ENCODE measurements at regions not wholly inside any gene's neighbourhood (a gene's known extent, or its start where the extent isn't known, plus 50 kb on each side); places are given as distances from the start of the nearest gene placed in this dataset.
A peak's percentile ranks its signal among the peaks of the same experiment; 100 is the strongest.

DNA sequence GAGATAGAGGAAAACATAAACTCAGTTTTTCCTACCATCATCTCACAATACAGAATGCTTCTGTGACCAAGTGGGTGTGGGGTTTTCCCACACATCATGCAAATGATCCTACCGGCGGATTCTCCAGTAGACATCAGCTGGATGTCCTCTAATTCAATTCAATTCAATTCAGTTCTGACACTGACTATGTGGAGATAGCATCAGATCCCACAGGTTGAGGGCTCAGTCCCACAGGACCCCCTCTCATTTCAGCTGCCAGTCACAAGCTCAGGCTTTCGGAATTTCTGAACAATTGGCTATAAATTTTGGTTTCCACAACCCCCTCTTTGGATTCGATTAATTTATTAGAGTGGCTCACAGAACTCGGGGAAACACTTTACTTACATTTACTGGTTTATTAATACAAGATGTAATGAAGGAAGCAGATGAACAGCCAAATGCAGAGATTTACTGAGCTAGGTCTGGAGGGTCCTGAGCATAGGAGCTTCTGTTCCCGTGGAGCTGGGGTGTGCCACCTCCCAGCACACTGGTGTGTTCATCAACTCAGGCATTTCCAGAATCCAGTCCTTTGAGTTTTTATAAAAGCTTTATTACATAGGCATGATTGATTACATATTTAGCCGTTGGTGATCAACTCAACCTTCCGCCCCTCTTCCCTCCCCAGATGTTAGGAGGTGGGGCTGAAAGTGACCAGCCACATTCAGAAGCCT lies 350.1 kb downstream of the MYCN start:
- DNase-seq = no peak

DNA sequence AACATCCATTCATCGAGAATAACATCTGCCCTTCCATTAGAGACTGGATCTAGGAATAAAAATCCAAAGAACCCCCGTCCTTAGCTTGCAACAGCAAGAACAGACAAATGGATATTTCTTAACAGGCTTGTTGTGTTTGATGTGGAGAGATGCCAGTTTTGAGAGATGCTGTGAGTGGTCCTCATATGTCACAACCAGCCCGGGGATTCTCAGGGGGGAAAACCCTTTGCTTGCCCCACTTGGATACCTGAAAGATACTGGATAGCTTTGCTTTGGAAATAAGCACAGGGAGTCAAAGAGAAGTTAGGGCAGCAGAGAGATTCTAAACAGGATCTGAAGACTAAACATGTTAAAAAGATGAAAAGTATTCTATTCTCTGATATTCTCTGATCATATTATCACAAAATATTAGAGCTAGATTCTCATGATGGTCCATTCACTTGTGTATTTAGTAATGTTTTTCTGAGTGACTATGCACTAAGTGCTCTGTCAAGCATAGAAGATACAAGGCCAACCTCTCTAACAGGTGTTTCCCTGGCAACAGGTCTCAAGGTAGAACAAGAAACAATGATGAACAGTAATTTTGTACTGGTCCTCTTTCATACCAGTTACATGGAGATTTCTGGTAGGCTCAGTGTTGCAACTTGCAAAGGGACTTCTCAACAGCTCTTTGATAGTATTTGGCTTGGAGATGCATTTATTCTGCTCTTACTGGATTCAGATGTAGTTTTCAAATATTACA lies 348.2 kb downstream of the MYCN start:
- no peak for DNase-seq

DNA sequence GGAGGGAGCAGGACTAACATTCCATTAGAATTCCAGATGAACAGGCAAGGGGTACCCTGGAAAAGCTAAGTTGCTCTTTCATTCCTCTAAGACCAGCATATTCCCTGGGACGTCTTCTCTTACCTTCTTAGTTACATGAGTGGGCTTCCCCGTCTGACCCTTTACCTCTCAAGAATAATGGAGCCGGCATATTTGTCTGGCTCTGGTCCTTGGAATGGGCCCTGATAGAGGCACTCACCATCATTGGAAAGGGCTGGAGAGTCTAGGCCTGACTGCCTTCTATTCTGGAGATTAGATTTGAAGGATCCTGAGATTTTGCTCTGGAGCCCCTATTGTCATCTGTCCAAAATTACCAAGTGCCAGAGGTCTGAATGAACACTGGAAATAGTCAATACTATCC lies 347.5 kb downstream of the MYCN start:
- DNase-seq = no peak

DNA sequence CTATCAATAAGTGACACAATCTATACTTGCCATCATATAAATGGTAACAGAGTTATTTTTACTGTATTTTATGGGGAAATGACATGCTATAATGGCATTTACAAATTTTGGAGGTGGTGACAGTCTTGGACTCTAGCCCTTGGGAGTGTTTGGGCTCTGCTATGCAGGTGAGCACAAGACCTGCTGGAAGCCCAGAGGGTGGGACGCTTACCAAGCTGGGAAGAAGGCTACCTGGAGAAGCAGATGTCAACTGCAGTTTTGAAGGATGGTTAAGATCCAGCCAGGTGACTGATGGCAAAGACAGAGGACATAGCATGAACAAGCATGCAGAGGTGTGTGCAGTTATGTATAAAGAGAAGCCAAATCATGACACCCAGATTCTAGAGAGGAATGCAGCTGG lies 346.9 kb downstream of the MYCN start:
- no peak for DNase-seq

GRCh38 chr2:16285813-16286510 lies 345.6 kb downstream of the MYCN start:
- no peak for DNase-seq

DNA sequence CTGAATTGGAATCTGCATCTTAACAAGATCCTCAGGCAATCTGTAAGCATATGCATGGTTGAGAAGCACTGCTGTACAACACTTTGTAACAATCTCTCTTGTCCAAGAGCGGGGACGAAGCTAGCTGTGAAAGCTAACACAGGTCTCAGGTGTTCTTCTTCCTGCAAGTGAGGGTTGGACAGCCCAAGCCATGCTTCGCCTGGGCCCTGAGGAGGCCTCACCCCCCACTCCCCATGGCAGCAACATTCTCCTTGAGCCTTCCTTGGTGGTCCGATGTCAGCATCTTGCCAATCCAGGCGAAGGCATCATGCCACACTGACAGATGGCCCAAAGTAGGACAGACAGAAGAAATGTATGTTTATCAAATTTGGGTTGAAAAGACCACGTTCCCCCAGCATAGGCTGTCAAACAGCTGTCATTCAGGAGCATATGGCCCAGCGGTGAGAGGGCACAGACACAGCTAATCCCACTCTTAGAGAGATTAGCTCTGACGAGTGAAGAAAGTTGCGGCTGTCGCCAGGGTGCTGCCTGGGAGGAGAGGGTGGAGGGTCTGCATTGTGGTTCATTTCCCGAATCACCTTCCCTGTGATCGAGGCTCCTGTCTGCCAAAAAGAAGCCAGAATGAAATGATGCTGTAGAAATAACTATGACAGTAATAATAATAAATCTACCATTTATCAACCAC lies 344.7 kb downstream of the MYCN start:
- DNase-seq = no peak

DNA sequence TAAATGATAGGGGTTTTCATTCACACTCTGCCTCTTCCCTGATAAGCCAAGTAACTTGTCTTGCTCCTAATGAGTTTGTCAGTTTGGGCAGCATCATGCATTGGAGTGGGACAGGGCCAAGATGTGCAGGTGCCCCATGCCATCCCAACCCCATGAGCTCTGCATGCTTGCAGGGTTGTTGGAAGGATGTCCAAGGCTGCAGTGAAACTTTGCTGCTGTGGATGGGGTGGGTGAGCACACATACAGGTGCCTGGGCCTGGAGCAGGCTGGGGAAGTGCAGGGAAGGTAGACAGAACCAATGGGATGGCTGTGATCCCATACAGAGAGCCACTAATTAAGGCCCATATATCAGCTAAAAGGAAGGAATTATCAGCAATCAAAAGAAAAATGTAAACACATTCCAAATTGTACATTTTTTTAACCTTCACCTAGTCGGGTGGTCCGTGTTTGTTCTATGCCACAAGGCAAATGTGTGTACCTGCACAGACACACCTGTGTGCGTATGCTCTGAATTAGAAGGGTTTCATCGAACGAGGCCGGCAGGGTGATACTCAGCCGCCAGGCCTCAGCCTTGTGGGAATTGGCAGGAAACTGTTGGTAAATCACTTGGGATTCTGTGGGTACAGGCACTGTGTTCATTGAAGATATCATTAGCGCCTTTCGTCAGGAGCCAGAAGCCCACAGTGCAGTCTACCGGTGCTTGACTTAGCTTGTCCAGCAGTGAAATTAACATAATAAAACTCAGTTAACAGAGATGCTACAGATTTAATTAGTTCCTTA lies 342.9 kb downstream of the MYCN start:
- DNase-seq = no peak

DNA sequence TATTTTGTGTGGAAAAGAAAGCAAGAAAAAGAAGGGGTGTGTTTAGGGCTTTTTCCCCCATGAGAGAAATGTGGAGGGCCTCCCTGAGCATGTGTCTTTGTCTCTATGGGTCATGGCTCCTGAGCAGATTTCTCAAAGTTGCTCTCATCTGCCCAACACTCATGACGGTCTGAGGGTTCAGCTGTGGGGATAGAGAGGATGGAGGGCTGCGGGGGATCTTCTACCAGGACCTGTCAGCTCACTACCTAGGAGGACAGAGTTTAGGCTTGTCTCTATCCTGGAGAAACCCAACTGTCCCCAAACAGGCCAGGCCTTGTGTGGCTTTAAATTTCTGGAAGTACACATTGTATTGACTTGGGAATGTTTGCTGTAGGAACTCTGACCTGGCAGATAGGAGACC lies 342.2 kb downstream of the MYCN start:
- DNase-seq = no peak

- DNase-seq = peak; percentile 70
These were observed 341.3 kb downstream of the MYCN start for GRCh38 chr2:16281451-16282335.

GRCh38 chr2:16280081-16280480 lies 339.7 kb downstream of the MYCN start:
- no peak for DNase-seq

DNA sequence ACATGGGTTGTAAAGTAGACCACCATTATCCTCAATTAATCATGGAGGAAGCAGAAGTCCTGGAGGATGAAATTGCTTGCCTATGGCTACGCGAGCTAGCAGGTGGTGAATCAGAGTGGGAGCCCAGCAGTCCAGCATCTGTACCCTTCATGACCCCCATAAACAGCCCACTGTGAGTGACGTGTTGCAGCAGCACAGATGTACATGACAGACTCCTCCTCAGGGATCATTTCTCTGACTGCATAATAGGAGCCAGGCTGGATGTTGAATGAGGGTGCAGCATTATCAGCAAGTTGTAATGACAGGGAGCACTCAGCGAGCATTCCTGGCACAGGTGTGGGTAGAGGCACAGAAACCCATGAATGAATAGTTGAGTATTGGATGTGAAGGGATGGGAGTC lies 339.3 kb downstream of the MYCN start:
- DNase-seq = no peak

DNA sequence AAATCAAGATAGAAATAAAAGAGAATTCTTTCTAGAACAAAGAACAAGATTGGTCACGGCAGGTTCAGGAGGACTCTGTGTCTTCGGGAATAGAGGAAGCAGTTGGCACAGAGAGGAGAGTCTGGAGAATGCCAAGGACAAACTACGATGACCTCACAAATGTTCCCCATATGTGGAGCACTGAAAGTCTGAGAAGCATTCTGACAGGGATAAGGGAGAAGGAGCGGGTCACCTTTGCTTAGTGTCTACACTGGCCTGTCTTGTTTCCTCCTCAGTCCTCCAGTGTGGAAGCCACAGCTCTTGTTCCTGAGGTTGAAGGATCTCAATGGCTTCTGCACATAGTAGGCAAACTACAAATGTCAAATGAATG lies 338.8 kb downstream of the MYCN start:
- no peak for DNase-seq

DNA sequence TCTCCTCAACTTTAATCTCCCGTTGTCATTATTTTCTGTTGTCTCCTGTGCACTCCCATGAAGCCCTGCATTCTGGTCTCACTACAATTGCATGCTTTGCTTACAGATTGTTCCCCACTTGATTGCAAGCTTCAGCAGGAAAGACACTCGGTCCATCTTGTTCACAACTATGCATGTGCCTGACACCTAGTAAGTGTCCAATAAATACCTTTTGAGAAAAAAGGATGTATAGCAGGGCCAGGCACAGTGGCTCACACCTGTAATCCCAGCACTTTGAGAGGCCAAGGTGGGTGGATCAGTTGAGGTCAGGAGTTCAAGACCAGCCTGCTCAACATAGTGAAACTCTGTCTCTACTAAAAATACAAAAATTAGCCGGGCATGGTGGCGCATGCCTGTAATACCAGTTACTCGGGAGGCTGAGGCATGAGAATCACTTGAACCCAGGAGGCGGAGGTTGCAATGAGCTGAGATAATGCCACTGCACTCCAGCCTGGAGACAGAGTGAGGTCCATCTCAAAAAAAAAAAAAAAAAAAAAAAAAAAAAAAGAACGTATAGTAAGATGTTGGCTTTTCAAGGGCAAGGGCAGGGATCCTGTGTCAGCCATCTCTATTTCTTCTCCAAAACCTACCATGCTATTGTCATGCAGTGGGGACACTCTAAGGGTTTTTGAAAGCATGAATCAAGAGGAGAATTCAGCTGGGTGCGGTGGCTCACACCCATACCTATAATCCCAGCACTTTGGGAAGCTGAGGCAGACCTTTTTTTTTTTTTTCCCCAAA lies 338.3 kb downstream of the MYCN start:
- no peak for DNase-seq

DNA sequence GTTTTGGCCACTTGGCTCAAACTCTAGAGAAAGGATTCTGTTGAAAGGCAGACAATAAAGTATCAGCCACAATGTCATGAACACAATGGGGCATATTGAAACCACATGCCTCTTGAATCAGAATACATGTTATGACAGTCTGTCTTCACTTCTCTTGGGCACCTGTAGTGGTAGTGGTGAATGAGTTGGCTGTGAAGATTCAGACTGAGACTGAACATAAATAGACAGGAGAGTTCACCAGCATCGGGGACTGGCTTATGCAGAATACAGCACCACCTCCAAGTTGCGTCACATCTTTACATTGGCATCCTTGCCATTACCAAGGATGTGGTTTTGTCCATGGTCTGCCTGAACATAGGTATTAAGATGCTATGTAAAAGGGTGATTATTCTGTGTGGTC lies 336.8 kb downstream of the MYCN start:
- DNase-seq = no peak

GRCh38 chr2:16275661-16276060 lies 335.3 kb downstream of the MYCN start:
- no peak for DNase-seq

DNA sequence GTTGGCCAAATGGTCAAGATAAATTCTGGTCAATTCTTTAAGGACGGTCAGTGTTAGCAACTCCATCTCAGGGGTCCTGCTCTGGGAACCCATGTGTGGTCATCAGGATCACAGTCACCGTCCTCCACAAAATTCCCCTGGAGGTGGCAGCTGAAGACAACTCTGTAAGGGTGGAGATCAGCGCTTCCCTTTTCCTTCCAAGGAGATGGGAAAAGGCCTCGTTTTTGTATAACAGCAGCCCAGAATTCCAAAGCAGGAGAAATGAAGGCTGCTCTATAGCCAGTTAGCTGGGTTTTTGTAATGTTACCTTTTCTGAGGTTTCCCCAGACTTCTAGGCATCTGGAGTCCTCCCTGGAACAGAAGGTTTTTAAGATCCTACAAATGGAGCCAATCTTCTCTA lies 334.8 kb downstream of the MYCN start:
- DNase-seq = no peak

DNA sequence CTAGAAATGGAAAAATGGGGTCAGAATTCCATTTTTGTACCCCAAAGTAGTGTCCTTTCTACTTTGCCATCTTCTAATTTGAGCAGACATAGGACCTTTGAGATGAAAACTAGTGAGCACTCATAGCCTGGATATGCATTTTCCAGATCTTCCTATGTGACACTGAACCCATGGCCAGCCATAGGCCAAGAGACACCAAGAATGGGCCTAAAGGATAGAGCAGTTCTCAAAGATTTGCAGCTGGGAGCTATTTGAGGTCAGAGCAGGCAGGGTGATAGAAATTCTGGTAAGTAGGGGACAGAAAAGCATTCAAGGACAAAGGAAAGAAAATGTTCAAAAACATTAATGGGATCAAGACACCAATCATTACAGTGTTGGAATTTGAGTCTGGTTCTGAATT lies 332.8 kb downstream of the MYCN start:
- DNase-seq = no peak

- no peak for DNase-seq
These were observed 331.9 kb downstream of the MYCN start for GRCh38 chr2:16272038-16272788.

- no peak for DNase-seq
These were observed 331.0 kb downstream of the MYCN start for GRCh38 chr2:16271231-16271896.

- DNase-seq = no peak
These were observed 330.1 kb downstream of the MYCN start for GRCh38 chr2:16270441-16270840.
